HEK293T (cell line): ENCODE measurements at regions not wholly inside any gene's neighbourhood (a gene's known extent, or its start where the extent isn't known, plus 50 kb on each side); places are given as distances from the start of the nearest gene placed in this dataset.

ENCODE experiments used
- BHLHE40 ChIP-seq: fragments of 450-650 bp; IDR thresholded peaks from 2 replicates; pipeline ENCODE4 v1.6.1; 2016; ENCODE audit warnings: mild to moderate bottlenecking, moderate library complexity, borderline replicate concordance
- ELF4 ChIP-seq: fragments of 450-650 bp; IDR thresholded peaks from 2 replicates; pipeline ENCODE4 v1.6.1; 2017; ENCODE audit warnings: antibody characterized with exemption
- FOXK2 ChIP-seq: fragments of 450-650 bp; IDR thresholded peaks from 2 replicates; pipeline ENCODE4 v1.6.1; 2016; ENCODE audit warnings: mild to moderate bottlenecking
- L3MBTL2 ChIP-seq: fragments of 450-650 bp; conservative IDR thresholded peaks from 2 replicates; pipeline ENCODE4 v1.6.1; 2016; ENCODE audit warnings: mild to moderate bottlenecking
- LEF1 ChIP-seq: fragments of 450-650 bp; IDR thresholded peaks from 2 replicates; pipeline ENCODE4 v1.6.1; 2017; ENCODE audit warnings: mild to moderate bottlenecking, borderline replicate concordance
- SP1 ChIP-seq: fragments of 450-650 bp; IDR thresholded peaks from 2 replicates; pipeline ENCODE4 v1.6.1; 2017
- SUZ12 ChIP-seq: fragments of 450-650 bp; IDR thresholded peaks from 2 replicates; pipeline ENCODE4 v1.6.1; 2016; ENCODE audit warnings: mild to moderate bottlenecking

DNA sequence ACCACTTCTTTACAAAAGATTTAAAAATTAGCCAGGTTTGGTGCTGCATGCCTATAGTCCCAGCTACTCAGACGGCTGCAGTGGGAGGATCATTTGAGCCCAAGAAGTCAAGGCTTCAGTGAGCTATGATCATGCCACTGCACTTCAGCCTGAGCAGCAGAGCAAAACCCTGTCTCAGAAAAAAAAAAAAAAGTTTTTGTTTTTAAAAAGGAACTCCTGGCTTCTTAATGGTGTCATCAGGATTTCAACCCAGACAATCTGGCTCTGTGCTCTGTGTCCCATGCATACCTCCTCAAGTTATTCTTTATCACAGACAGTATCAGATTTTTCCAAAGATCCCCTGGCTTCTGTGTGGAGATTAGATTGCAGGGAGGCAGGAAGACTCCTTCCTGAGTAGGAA is 64.2 kb upstream of the IL12A start:
- TF ChIP-seq SP1 (no peak), SUZ12 (no peak), ELF4 (no peak), L3MBTL2 (no peak), BHLHE40 (no peak), LEF1 (no peak), FOXK2 (no peak)
